ENCODE measurements at regions not wholly inside any gene's neighbourhood (a gene's known extent, or its start where the extent isn't known, plus 50 kb on each side); places are given as distances from the start of the nearest gene placed in this dataset.

DNA sequence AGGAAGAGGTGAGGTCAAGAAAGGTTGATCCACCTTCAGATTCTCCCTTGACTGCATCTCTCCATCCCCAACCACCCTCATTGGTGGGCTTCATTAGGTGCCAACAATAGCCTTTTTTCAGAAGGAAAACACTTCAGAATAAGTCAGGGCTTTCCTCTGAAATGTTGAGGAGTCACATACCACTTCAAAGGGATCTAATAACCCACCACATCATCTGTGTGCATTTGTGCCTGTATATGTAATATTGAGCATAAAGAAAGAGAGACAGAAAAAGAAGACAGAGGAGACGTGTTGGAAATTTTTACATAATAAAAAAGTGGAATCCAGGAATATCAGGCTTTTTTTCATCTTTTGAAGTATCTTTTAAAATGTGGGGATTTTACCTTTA is 209.1 kb upstream of the SLC7A11 start:
- no peak for ATAC-seq
- TF ChIP-seq, protein P1, sequence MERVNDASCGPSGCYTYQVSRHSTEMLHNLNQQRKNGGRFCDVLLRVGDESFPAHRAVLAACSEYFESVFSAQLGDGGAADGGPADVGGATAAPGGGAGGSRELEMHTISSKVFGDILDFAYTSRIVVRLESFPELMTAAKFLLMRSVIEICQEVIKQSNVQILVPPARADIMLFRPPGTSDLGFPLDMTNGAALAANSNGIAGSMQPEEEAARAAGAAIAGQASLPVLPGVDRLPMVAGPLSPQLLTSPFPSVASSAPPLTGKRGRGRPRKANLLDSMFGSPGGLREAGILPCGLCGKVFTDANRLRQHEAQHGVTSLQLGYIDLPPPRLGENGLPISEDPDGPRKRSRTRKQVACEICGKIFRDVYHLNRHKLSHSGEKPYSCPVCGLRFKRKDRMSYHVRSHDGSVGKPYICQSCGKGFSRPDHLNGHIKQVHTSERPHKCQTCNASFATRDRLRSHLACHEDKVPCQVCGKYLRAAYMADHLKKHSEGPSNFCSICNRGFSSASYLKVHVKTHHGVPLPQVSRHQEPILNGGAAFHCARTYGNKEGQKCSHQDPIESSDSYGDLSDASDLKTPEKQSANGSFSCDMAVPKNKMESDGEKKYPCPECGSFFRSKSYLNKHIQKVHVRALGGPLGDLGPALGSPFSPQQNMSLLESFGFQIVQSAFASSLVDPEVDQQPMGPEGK (CRISPR knock-in tag; IDR thresholded peaks at IDR 0.05; ENCODE audit: borderline replicate concordance) = no peak
- TF ChIP-seq, protein P2, sequence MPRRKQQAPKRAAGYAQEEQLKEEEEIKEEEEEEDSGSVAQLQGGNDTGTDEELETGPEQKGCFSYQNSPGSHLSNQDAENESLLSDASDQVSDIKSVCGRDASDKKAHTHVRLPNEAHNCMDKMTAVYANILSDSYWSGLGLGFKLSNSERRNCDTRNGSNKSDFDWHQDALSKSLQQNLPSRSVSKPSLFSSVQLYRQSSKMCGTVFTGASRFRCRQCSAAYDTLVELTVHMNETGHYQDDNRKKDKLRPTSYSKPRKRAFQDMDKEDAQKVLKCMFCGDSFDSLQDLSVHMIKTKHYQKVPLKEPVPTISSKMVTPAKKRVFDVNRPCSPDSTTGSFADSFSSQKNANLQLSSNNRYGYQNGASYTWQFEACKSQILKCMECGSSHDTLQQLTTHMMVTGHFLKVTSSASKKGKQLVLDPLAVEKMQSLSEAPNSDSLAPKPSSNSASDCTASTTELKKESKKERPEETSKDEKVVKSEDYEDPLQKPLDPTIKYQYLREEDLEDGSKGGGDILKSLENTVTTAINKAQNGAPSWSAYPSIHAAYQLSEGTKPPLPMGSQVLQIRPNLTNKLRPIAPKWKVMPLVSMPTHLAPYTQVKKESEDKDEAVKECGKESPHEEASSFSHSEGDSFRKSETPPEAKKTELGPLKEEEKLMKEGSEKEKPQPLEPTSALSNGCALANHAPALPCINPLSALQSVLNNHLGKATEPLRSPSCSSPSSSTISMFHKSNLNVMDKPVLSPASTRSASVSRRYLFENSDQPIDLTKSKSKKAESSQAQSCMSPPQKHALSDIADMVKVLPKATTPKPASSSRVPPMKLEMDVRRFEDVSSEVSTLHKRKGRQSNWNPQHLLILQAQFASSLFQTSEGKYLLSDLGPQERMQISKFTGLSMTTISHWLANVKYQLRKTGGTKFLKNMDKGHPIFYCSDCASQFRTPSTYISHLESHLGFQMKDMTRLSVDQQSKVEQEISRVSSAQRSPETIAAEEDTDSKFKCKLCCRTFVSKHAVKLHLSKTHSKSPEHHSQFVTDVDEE (CRISPR knock-in tag; IDR thresholded peaks at IDR 0.05) = no peak
- TF ChIP-seq ZNF565 (CRISPR knock-in tag; conservative IDR thresholded peaks at IDR 0.05; ENCODE audit: low read depth) (no peak), BACH2 (CRISPR knock-in tag; IDR thresholded peaks at IDR 0.05; ENCODE audit: borderline replicate concordance) (no peak), TCF4 (CRISPR knock-in tag; IDR thresholded peaks at IDR 0.05; ENCODE audit: borderline replicate concordance) (no peak), ARNTL (CRISPR knock-in tag; IDR thresholded peaks at IDR 0.05; ENCODE audit: borderline replicate concordance, low read depth) (no peak), ZNF70 (CRISPR knock-in tag; IDR thresholded peaks at IDR 0.05) (no peak), ZC3H10 (CRISPR knock-in tag; IDR thresholded peaks at IDR 0.05) (no peak), SNAI2 (CRISPR knock-in tag; IDR thresholded peaks at IDR 0.05) (no peak)
- TF ChIP-seq, protein P3, sequence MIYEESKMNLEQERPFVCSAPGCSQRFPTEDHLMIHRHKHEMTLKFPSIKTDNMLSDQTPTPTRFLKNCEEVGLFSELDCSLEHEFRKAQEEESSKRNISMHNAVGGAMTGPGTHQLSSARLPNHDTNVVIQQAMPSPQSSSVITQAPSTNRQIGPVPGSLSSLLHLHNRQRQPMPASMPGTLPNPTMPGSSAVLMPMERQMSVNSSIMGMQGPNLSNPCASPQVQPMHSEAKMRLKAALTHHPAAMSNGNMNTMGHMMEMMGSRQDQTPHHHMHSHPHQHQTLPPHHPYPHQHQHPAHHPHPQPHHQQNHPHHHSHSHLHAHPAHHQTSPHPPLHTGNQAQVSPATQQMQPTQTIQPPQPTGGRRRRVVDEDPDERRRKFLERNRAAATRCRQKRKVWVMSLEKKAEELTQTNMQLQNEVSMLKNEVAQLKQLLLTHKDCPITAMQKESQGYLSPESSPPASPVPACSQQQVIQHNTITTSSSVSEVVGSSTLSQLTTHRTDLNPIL (CRISPR knock-in tag; IDR thresholded peaks at IDR 0.05; ENCODE audit: low read depth) = no peak

DNA sequence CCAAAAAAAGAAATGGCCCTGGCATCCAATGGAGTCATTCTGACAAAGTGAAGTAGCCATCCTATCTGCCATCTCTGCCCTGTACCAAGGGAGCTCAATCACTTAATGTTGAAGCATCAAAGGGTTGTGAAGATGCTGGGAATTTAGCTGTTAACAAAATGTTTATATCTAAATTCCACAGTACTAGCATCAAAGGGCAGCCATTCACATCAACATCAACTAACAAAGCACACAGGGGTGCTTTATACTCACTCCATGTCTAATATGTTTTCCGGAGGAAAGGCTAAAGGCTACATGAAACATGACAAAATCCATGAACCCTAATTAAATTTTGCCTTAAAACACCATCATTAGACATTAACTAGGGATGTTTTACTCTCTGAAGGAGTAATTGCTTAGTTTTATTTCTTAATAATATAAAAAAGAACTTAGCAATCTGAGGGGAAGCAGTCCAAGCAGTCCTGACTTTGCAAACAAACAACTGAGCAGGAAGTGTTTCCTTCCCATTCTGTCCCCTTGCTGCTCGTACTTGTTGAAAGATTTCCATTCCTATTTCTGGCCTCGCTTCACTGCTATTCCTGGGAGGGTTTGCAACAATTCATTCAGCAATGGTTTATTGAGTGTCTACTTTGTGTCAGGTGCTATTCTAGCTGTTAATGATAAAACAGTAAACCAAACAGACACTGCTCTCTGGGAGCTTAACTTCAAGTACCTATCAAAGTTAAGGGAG is 208.6 kb upstream of the SLC7A11 start:
- ATAC-seq = no peak
- TF ChIP-seq, protein P2 (CRISPR knock-in tag; IDR thresholded peaks at IDR 0.05) = no peak
- TF ChIP-seq PPARA (CRISPR knock-in tag; IDR thresholded peaks at IDR 0.05; ENCODE audit: borderline replicate concordance) (no peak), ZNF8 (CRISPR knock-in tag; IDR thresholded peaks at IDR 0.05) (no peak), TCF4 (CRISPR knock-in tag; IDR thresholded peaks at IDR 0.05; ENCODE audit: borderline replicate concordance) (no peak), ISL1 (CRISPR knock-in tag; IDR thresholded peaks at IDR 0.05) (no peak), BACH2 (CRISPR knock-in tag; IDR thresholded peaks at IDR 0.05; ENCODE audit: borderline replicate concordance) (no peak), ZNF565 (CRISPR knock-in tag; conservative IDR thresholded peaks at IDR 0.05; ENCODE audit: low read depth) (no peak), ZFP3 (CRISPR knock-in tag; IDR thresholded peaks at IDR 0.05) (no peak), ZFP30 (CRISPR knock-in tag; IDR thresholded peaks at IDR 0.05) (no peak), ZNF70 (CRISPR knock-in tag; IDR thresholded peaks at IDR 0.05) (no peak), SNAI2 (CRISPR knock-in tag; IDR thresholded peaks at IDR 0.05) (no peak), GLIS3 (CRISPR knock-in tag; IDR thresholded peaks at IDR 0.05) (no peak), RARB (CRISPR knock-in tag; IDR thresholded peaks at IDR 0.05) (no peak)
- TF ChIP-seq, protein P4, sequence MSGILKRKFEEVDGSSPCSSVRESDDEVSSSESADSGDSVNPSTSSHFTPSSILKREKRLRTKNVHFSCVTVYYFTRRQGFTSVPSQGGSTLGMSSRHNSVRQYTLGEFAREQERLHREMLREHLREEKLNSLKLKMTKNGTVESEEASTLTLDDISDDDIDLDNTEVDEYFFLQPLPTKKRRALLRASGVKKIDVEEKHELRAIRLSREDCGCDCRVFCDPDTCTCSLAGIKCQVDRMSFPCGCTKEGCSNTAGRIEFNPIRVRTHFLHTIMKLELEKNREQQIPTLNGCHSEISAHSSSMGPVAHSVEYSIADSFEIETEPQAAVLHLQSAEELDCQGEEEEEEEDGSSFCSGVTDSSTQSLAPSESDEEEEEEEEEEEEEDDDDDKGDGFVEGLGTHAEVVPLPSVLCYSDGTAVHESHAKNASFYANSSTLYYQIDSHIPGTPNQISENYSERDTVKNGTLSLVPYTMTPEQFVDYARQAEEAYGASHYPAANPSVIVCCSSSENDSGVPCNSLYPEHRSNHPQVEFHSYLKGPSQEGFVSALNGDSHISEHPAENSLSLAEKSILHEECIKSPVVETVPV (CRISPR knock-in tag; IDR thresholded peaks at IDR 0.05) = no peak
- TF ChIP-seq, protein P5, sequence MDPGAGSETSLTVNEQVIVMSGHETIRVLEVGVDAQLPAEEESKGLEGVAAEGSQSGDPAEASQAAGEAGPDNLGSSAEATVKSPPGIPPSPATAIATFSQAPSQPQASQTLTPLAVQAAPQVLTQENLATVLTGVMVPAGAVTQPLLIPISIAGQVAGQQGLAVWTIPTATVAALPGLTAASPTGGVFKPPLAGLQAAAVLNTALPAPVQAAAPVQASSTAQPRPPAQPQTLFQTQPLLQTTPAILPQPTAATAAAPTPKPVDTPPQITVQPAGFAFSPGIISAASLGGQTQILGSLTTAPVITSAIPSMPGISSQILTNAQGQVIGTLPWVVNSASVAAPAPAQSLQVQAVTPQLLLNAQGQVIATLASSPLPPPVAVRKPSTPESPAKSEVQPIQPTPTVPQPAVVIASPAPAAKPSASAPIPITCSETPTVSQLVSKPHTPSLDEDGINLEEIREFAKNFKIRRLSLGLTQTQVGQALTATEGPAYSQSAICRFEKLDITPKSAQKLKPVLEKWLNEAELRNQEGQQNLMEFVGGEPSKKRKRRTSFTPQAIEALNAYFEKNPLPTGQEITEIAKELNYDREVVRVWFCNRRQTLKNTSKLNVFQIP (CRISPR knock-in tag; IDR thresholded peaks at IDR 0.05; ENCODE audit: borderline replicate concordance, low read depth) = no peak
- TF ChIP-seq, protein P1 (CRISPR knock-in tag; IDR thresholded peaks at IDR 0.05; ENCODE audit: borderline replicate concordance) = no peak

All from SK-N-SH treated with all-trans-retinoic acid at 6 μM for 48 hours (cell line).